Tibial artery (tissue), 4 donors: ENCODE measurements at regions not wholly inside any gene's neighbourhood (a gene's known extent, or its start where the extent isn't known, plus 50 kb on each side); places are given as distances from the start of the nearest gene placed in this dataset.

Experiments
- DNase-seq, 2 donors: peaks; one replicate each; pipeline ENCODE4 v3.0.0-alpha.2; 2019
- H3K27ac ChIP-seq, 2 donors: fragments of 200-600 bp; sonication (generic) in 1 of 2; 1 replicate in 1 of 2; 2 replicates in 1 of 2; pipeline ENCODE4 v1.5.1; 2018 to 2019; ENCODE audit warnings: mild to moderate bottlenecking in 1 of 2
- H3K27me3 ChIP-seq, 2 donors: fragments of 200-600 bp; sonication (generic) in 1 of 2; one replicate each; pipeline versions ENCODE4 v1.5.1 to v1.6.0; 2016 to 2019
- H3K36me3 ChIP-seq, 3 donors: fragments of 200-600 bp; sonication (generic) in 2 of 3; one replicate each; pipeline ENCODE4 v1.5.1; 2016 to 2019; ENCODE audit warnings: mild to moderate bottlenecking in 2 of 3
- H3K4me1 ChIP-seq, 4 donors: fragments of 200-600 bp; sonication (generic) in 2 of 4; 1 replicate in 3 of 4; 2 replicates in 1 of 4; pipeline ENCODE4 v1.5.1; 2016 to 2019
- H3K4me3 ChIP-seq, 2 donors: fragments of 200-600 bp; sonication (generic) in 1 of 2; 1 replicate in 1 of 2; 2 replicates in 1 of 2; pipeline ENCODE4 v1.5.1; 2018 to 2019; ENCODE audit warnings: mild to moderate bottlenecking in 2 of 2
- H3K9me3 ChIP-seq, 3 donors: fragments of 200-600 bp; sonication (generic) in 1 of 3; one replicate each; pipeline ENCODE4 v1.5.1; 2016 to 2019
- CTCF ChIP-seq, 2 experiments: fragments of 200-600 bp in 1 of 2; fragments of 450-650 bp in 1 of 2; IDR thresholded peaks; one replicate each; pipeline ENCODE4 v1.5.1; 2017 to 2019; ENCODE audit warnings: antibody characterized with exemption in 2 of 2, mild to moderate bottlenecking in 1 of 2, moderate library complexity in 1 of 2
- intact Hi-C: fragments of 100-400 bp; cut with DNase I; formaldehyde crosslinking; loops from one replicate; pipeline ENCODE4 v1.15.0; 2023; ENCODE audit warnings: low total_unique reads

- TF ChIP-seq CTCF (IDR thresholded peaks at IDR 0.05): no peak
- Histone ChIP-seq H3K36me3 (no peaks in the 10 kb centered on the region), H3K27ac (no peak overlapping the region), H3K9me3 (no peaks in the 10 kb centered on the region), H3K4me3 (no peak overlapping the region), H3K27me3 (no peaks in the 10 kb centered on the region), H3K4me1 (no peaks in the 10 kb centered on the region)
- no peak for DNase-seq
- intact Hi-C loops: no loop called here
These were observed 224.5 kb upstream of the SP8 start for GRCh38 chr7:21011153-21011552.

- Histone ChIP-seq H3K36me3 (no peaks in the 10 kb centered on the region), H3K27ac (no peak overlapping the region), H3K4me1 (no peaks in the 10 kb centered on the region), H3K9me3 (no peaks in the 10 kb centered on the region), H3K27me3 (no peaks in the 10 kb centered on the region), H3K4me3 (no peak overlapping the region)
- intact Hi-C loops: no loop called here
- DNase-seq: no peak
- TF ChIP-seq CTCF (IDR thresholded peaks at IDR 0.05): no peak
These were observed 227.3 kb upstream of the SP8 start for GRCh38 chr7:21013765-21014539.

- Histone ChIP-seq H3K27me3 (no peaks in the 10 kb centered on the region), H3K4me3 (no peak overlapping the region), H3K36me3 (no peaks in the 10 kb centered on the region), H3K27ac (no peak overlapping the region), H3K4me1 (no peaks in the 10 kb centered on the region), H3K9me3 (no peaks in the 10 kb centered on the region)
- no peak for TF ChIP-seq CTCF (IDR thresholded peaks at IDR 0.05)
- no peak for DNase-seq
- intact Hi-C loops: no loop called here
These were observed 234.0 kb upstream of the SP8 start for GRCh38 chr7:21020667-21021066.

- TF ChIP-seq CTCF (IDR thresholded peaks at IDR 0.05): no peak
- H3K9me3 ChIP-seq: no peaks in the 10 kb centered on the region
- H3K27me3 ChIP-seq: peaks cover 0 to 3% of the 10 kb centered on the region in 2 donors
- H3K36me3 ChIP-seq: no peaks in the 10 kb centered on the region
- DNase-seq: no peak
- no peak overlapping the region for H3K4me3 ChIP-seq
- no peaks in the 10 kb centered on the region for H3K4me1 ChIP-seq
- H3K27ac ChIP-seq: no peak overlapping the region
- intact Hi-C loops: no loop called here
These were observed 237.3 kb upstream of the SP8 start for GRCh38 chr7:21023841-21024484.

GRCh38 chr7:21024485-21024867 is 237.8 kb upstream of the SP8 start:
- no peaks in the 10 kb centered on the region for H3K4me1 ChIP-seq
- no peak overlapping the region for H3K4me3 ChIP-seq
- intact Hi-C loops: no loop called here
- no peak overlapping the region for H3K27ac ChIP-seq
- H3K36me3 ChIP-seq: no peaks in the 10 kb centered on the region
- H3K9me3 ChIP-seq: no peaks in the 10 kb centered on the region
- TF ChIP-seq CTCF (IDR thresholded peaks at IDR 0.05): no peak
- DNase-seq: no peak
- peaks cover 0 to 3% of the 10 kb centered on the region in 2 donors for H3K27me3 ChIP-seq
